Bronchial epithelial cell (primary cell): ENCODE measurements at regions not wholly inside any gene's neighbourhood (a gene's known extent, or its start where the extent isn't known, plus 50 kb on each side); places are given as distances from the start of the nearest gene placed in this dataset.
A peak's percentile ranks its signal among the peaks of the same experiment; 100 is the strongest.

Experiments used
- DNase-seq: peaks from one replicate; pipeline ENCODE4 v3.0.0-alpha.2; 2010; ENCODE audit warnings: low read depth
- FAIRE-seq: peaks from 2 replicates; lab custom pipeline; 2011; peaks lifted over from hg19 to GRCh38; lab: Jason Lieb, UNC
- H3K27me3 ChIP-seq: 2 replicates; pipeline ENCODE4 v1.5.1; 2011; ENCODE audit warnings: low read length; ENCODE audit not compliant: control insufficient read depth, insufficient read depth
- H3K36me3 ChIP-seq: 2 replicates; pipeline ENCODE4 v1.5.1; 2011; ENCODE audit warnings: low read length; ENCODE audit not compliant: control insufficient read depth, insufficient read depth
- H3K4me3 ChIP-seq: 2 replicates; pipeline ENCODE4 v1.5.1; 2011; ENCODE audit warnings: mild to moderate bottlenecking, low read depth, low read length, control low read depth
- TF ChIP-seq, protein P1 (sequence below): IDR thresholded peaks from 2 replicates; pipeline ENCODE4 v1.5.1; 2011; ENCODE audit warnings: mild to moderate bottlenecking, moderate library complexity, low read length, control low read depth, inconsistent platforms; ENCODE audit not compliant: insufficient read depth, severe bottlenecking

DNA sequence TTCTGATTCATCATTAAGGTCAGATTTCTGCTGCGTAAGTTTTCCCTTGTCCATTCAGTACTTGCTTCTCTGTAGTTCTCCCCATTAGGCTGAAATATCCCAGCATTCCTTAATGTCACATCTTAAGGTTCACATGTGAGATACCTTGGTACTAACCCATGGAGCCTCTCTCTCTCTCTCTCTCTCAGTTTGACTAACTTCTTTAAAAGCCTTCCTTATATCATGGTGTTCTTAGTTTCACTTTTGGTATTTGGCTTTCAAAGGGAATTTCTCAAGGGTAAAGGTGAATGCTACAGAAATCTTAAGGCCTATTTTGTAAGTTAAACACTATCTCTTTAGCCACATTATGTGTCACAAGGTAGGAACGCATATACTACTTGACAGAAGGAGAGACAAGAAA, 427.3 kb upstream of the ZNF717 start:
- FAIRE-seq = no peak

DNA sequence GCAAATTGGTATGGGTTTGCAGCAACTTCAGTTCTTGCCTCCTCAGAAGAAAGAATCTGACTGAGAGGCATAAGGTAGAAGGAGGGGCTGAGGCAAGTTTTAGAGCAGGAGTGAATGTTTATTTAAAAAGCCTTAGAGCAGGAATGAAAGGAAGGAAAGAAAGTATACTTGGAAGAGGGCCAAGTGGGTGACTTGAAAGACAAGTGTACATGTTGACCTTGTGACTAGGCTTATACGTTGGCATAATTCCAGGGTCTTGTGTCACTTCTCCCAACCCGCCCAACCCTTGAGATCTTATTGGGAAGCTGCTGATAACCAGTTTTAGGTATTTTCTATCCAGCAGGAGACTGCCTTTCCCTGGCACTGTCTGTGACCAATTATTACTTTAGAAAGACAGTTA, 436.9 kb upstream of the ZNF717 start:
- TF ChIP-seq, protein P1, sequence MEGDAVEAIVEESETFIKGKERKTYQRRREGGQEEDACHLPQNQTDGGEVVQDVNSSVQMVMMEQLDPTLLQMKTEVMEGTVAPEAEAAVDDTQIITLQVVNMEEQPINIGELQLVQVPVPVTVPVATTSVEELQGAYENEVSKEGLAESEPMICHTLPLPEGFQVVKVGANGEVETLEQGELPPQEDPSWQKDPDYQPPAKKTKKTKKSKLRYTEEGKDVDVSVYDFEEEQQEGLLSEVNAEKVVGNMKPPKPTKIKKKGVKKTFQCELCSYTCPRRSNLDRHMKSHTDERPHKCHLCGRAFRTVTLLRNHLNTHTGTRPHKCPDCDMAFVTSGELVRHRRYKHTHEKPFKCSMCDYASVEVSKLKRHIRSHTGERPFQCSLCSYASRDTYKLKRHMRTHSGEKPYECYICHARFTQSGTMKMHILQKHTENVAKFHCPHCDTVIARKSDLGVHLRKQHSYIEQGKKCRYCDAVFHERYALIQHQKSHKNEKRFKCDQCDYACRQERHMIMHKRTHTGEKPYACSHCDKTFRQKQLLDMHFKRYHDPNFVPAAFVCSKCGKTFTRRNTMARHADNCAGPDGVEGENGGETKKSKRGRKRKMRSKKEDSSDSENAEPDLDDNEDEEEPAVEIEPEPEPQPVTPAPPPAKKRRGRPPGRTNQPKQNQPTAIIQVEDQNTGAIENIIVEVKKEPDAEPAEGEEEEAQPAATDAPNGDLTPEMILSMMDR = no peak
- DNase-seq = peak; percentile 8
- Histone ChIP-seq H3K27me3 (no peaks in the 10 kb centered on the region), H3K4me3 (no peak overlapping the region), H3K36me3 (no peaks in the 10 kb centered on the region)
- FAIRE-seq = no peak

More for the DNA sequence above, 427.3 kb upstream of the ZNF717 start:
- H3K27me3 ChIP-seq = no peaks in the 10 kb centered on the region
- no peaks in the 10 kb centered on the region for H3K36me3 ChIP-seq
- TF ChIP-seq, protein P1 = no peak
- no peak for DNase-seq
- no peak overlapping the region for H3K4me3 ChIP-seq

DNA sequence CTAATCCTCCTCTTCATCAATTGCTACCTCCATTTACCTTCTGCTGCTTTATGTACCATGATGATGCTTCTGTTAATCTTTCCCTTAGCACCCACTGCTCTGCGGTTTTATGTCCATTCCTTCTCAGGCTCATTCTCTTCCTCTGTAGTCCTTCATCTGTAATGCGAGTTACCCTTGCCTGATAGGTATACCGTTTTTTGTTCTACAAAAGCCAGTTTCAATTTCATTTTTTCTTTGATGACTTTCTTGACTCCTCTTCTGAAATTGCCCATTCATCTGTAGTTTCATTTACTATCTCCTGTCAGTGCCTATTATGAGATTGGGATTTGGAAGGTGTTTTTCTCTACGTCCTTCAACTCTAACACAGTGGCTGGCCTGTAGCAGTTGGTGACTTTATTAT, 445.9 kb upstream of the ZNF717 start:
- FAIRE-seq (no peak), DNase-seq (no peak)
- Histone ChIP-seq H3K36me3 (no peaks in the 10 kb centered on the region), H3K27me3 (no peaks in the 10 kb centered on the region), H3K4me3 (no peak overlapping the region)
- TF ChIP-seq, protein P1 = no peak

DNA sequence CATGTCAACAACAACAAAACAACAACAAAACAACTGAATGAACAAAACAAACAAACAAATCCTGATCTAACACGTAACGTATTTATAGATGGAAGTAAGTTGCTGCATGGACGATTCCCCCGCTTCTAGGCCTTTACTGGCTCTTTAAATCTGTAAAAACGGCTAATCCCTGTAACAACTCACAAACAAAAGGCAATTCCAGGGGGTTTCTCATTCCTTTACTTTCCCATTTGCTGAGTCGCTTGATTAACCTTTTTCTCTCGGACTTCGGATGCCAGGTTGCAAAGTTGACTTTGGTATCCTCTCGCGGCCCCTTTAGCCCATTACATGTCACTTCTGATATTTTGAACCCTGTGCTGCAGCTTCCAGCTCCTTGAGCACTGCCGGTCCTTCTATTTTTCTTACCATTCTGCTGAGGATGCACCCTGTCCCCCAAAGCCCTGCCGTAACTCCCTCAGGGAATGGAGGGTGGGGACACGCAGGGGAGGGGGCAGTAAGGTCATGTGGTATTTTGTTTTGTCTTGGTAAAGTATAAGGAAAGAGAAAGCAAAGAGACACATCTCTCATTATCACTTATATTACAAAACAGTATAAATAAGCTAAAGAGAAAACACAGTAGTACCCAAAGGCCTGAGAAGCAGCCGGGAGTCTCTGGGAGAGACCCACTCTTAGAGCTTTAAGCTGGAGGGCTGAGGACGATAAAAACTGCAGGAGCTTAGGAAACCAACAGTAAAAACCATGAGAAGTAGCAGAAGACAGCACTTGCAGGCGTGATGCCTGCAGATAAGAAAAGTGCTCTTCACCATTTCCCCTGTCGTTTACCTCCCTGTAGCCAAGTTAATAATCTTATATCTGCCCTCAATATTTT, 457.8 kb upstream of the ZNF717 start:
- H3K4me3 ChIP-seq = no peak overlapping the region
- TF ChIP-seq, protein P1 = no peak
- H3K36me3 ChIP-seq = no peaks in the 10 kb centered on the region
- DNase-seq = no peak
- no peak for FAIRE-seq
- no peaks in the 10 kb centered on the region for H3K27me3 ChIP-seq

DNA sequence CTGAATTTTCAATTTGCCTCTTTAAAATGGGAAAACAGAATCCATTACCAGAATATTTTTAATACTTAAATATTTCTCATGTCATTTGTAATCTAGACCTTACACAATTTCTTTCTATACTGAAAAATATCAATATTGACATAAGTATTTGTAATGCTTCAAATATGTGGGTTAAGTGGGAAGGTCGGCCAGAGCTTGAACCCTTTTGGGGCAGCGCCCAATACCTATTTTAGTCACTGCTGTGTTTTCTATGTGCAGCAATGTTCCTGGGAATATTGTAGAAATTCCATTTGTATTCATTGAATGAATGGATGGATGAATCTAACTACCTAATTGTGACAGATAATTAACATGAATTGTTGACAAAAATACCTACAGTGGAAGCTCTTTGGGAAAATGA, 459.7 kb upstream of the ZNF717 start:
- TF ChIP-seq, protein P1 = no peak
- Histone ChIP-seq H3K27me3 (no peaks in the 10 kb centered on the region), H3K4me3 (no peak overlapping the region), H3K36me3 (no peaks in the 10 kb centered on the region)
- no peak for FAIRE-seq
- peak; percentile 52 for DNase-seq

DNA sequence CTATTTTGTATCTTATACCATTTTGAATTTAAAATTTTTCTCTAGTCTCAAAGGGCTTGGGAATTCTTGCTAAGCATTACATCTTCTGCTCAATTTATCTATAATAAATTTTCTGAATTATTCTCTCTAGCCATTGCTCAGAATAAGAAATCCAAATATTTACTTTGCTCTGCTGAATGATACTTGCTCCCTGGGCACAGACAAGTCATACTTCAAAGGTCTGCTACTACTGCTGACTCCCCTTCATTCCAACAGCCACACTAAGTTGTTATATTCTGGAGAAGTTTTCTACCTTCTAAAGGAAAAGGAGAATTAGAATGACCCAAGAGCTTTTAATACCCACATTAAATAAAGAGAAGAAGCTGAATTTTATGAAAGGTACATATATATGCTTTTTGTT, 460.3 kb upstream of the ZNF717 start:
- FAIRE-seq (no peak), DNase-seq (no peak)
- no peaks in the 10 kb centered on the region for H3K27me3 ChIP-seq
- H3K36me3 ChIP-seq = no peaks in the 10 kb centered on the region
- H3K4me3 ChIP-seq = no peak overlapping the region
- TF ChIP-seq, protein P1 = no peak
